ENCODE measurements at regions not wholly inside any gene's neighbourhood (a gene's known extent, or its start where the extent isn't known, plus 50 kb on each side); places are given as distances from the start of the nearest gene placed in this dataset.

DNA sequence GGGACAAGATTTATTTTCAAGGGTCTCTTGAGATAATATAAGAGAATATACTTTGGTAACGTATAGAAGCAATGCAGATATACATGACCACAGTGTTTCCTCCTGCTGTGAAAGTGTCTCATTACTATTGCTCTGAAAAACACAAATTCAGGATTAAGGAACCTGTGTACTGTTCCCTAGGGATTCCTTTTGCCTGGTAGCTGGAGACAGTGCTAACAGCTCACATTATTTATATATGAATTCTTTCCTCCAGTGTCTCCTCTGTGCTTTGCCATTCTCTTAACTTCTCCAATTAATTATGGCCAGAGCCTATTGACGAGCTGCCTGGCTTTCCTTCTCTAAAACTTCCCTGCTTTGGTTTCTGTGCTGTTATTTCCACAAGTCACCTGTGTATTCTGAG lies 235.4 kb downstream of the OTOL1 start:
- Mint-ChIP-seq H3K4me3 (no peak overlapping the region), H3K36me3 (no peaks in the 10 kb centered on the region), H3K27ac (no peak overlapping the region), H3K4me1 (peaks cover 7% of the 10 kb centered on the region), H3K9me3 (no peaks in the 10 kb centered on the region), H3K27me3 (ENCODE audit: low read depth) (no peaks in the 10 kb centered on the region)
- DNase-seq (ENCODE audit: low spot score in 2 of 2, unreplicated experiment in 2 of 2), result no peak
- TF ChIP-seq, protein P1, sequence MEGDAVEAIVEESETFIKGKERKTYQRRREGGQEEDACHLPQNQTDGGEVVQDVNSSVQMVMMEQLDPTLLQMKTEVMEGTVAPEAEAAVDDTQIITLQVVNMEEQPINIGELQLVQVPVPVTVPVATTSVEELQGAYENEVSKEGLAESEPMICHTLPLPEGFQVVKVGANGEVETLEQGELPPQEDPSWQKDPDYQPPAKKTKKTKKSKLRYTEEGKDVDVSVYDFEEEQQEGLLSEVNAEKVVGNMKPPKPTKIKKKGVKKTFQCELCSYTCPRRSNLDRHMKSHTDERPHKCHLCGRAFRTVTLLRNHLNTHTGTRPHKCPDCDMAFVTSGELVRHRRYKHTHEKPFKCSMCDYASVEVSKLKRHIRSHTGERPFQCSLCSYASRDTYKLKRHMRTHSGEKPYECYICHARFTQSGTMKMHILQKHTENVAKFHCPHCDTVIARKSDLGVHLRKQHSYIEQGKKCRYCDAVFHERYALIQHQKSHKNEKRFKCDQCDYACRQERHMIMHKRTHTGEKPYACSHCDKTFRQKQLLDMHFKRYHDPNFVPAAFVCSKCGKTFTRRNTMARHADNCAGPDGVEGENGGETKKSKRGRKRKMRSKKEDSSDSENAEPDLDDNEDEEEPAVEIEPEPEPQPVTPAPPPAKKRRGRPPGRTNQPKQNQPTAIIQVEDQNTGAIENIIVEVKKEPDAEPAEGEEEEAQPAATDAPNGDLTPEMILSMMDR (IDR thresholded peaks at IDR 0.05; ENCODE audit: unreplicated experiment), result no peak

DNA sequence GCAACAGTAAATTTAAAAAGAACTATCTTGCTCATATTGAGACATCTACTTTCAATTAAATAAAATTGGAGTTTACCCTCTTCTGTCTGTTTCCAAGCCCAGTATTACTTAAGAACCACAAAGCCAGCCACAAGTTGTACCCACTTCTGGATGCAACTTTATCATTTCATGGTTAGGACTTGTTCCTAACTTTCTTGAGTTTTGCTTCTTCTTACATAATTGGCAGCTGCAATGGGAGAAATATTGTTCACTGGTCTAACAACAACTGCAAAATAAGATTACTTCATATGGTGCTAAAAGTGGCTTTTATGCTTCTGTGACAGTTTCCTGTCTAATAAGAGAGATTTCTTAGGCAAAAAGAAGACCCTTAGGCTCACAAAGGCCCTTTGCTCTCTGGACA lies 240.6 kb downstream of the OTOL1 start:
- TF ChIP-seq, protein P1 (IDR thresholded peaks at IDR 0.05; ENCODE audit: unreplicated experiment), result no peak
- H3K9me3 Mint-ChIP-seq, result no peaks in the 10 kb centered on the region
- DNase-seq (ENCODE audit: low spot score in 2 of 2, unreplicated experiment in 2 of 2), result no peak

DNA sequence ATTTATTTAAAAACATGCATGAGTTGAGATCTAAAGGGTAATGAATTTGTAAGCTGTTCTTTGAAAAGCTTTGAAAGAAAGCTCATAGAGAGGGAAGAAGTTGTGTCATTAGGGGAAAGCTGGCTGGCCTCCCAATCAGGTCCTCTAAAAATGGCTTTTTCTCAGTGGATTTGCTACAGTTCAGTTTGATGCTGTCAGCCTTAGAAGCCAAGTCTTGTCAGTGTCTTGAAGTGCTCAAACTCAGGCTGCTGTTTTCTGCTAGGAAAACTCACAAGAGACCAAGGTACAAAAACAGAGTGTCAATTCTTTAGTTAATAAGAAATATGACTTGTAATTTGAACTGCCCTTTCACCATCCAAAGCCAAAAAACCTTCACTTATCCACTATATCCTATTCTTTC lies 243.8 kb downstream of the OTOL1 start:
- TF ChIP-seq, protein P1 (IDR thresholded peaks at IDR 0.05; ENCODE audit: unreplicated experiment), result no peak
- H3K9me3 Mint-ChIP-seq, result no peaks in the 10 kb centered on the region
- no peak for DNase-seq (ENCODE audit: low spot score in 2 of 2, unreplicated experiment in 2 of 2)
- H3K27ac Mint-ChIP-seq, result no peak overlapping the region
- no peaks in the 10 kb centered on the region for H3K27me3 Mint-ChIP-seq (ENCODE audit: low read depth)
- no peak overlapping the region for H3K4me3 Mint-ChIP-seq
- H3K36me3 Mint-ChIP-seq, result no peaks in the 10 kb centered on the region
- peaks cover 2% of the 10 kb centered on the region for H3K4me1 Mint-ChIP-seq

More for the DNA sequence above, 240.6 kb downstream of the OTOL1 start:
- no peaks in the 10 kb centered on the region for H3K27me3 Mint-ChIP-seq (ENCODE audit: low read depth)
- no peak overlapping the region for H3K4me3 Mint-ChIP-seq
- peaks cover 2% of the 10 kb centered on the region for H3K4me1 Mint-ChIP-seq
- H3K27ac Mint-ChIP-seq, result no peak overlapping the region
- no peaks in the 10 kb centered on the region for H3K36me3 Mint-ChIP-seq

DNA sequence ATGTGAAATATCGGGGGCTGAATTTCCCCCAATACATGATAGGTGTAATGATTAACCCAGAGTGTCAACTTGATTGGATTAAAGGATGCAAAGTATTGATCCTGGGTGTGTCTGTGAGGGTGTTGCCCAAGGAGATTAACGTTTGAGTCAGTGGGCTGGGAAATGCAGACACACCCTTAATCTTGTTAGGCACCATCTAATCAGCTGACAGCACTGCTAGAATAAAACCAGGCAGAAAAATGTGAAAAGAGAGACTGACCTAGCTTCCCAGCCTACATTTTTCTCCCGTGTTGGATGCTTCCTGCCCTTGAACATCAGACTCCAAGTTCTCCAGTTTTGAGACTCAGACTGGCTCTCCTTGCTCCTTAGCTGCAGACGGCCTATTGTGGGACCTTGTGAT lies 247.8 kb downstream of the OTOL1 start:
- DNase-seq (ENCODE audit: low spot score in 2 of 2, unreplicated experiment in 2 of 2), result no peak
- no peaks in the 10 kb centered on the region for H3K36me3 Mint-ChIP-seq
- TF ChIP-seq, protein P1 (IDR thresholded peaks at IDR 0.05; ENCODE audit: unreplicated experiment), result no peak
- H3K4me1 Mint-ChIP-seq, result peaks cover 12% of the 10 kb centered on the region
- H3K27ac Mint-ChIP-seq, result no peak overlapping the region
- H3K27me3 Mint-ChIP-seq (ENCODE audit: low read depth), result no peaks in the 10 kb centered on the region
- no peak overlapping the region for H3K4me3 Mint-ChIP-seq
- no peaks in the 10 kb centered on the region for H3K9me3 Mint-ChIP-seq

DNA sequence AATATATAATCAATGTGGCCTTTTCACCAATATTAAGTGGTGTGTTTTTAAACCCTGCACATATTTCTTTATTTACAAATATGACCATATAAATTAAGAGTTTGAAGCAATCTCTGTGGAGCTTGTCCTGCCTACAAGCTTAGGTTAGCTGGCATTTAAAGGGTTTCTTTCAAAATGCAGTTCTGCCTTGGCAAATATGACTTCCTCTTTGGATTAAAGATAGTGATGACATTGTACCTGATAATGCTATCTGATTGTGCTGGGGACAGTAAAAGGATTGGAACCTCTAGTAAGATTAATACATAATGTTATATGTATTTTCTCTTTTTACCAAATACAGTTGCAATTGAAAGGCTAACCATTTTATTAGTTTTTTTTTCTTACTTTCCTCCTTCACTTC lies 249.1 kb downstream of the OTOL1 start:
- no peaks in the 10 kb centered on the region for H3K9me3 Mint-ChIP-seq
- H3K4me3 Mint-ChIP-seq, result no peak overlapping the region
- no peaks in the 10 kb centered on the region for H3K27me3 Mint-ChIP-seq (ENCODE audit: low read depth)
- no peak overlapping the region for H3K27ac Mint-ChIP-seq
- peaks cover 11% of the 10 kb centered on the region for H3K4me1 Mint-ChIP-seq
- no peak for DNase-seq (ENCODE audit: low spot score in 2 of 2, unreplicated experiment in 2 of 2)
- TF ChIP-seq, protein P1 (IDR thresholded peaks at IDR 0.05; ENCODE audit: unreplicated experiment), result no peak
- no peaks in the 10 kb centered on the region for H3K36me3 Mint-ChIP-seq

DNA sequence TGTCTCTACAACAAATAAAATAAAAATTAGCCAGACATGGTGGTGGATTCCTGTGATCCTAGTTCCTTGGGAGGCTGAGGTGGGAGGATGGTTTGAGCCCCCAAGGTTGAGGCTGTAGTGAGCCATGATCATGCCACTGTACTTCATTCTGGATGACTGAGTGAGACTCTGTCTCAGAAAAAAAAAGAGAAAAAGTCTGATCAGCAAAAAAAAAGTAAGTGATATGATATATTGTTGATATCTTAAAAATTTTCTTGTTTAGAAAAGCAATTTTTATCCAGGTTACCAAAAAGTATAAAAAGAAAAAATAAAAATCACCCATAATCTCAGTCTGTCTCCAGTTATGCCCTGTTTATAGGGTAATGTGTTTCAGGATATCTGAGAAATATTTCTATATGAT lies 251.4 kb downstream of the OTOL1 start:
- TF ChIP-seq, protein P1 (IDR thresholded peaks at IDR 0.05; ENCODE audit: unreplicated experiment), result no peak
- no peak overlapping the region for H3K27ac Mint-ChIP-seq
- H3K9me3 Mint-ChIP-seq, result no peaks in the 10 kb centered on the region
- DNase-seq (ENCODE audit: low spot score in 2 of 2, unreplicated experiment in 2 of 2), result no peak
- no peaks in the 10 kb centered on the region for H3K27me3 Mint-ChIP-seq (ENCODE audit: low read depth)
- no peak overlapping the region for H3K4me3 Mint-ChIP-seq
- H3K36me3 Mint-ChIP-seq, result no peaks in the 10 kb centered on the region
- peaks cover 10% of the 10 kb centered on the region for H3K4me1 Mint-ChIP-seq

Measured in mesothelial cell of epicardium (in vitro differentiated cells).